ENCODE measurements at regions not wholly inside any gene's neighbourhood (a gene's known extent, or its start where the extent isn't known, plus 50 kb on each side); places are given as distances from the start of the nearest gene placed in this dataset.
"Not testable (repeated sequence)": the region's sequence is repeated elsewhere in the genome, so short reads cannot be mapped to it uniquely, and the experiment has no call there.

- DNase-seq (ENCODE audit: low spot score) = no peak
- intact Hi-C loops (cut with DNase I) = no loop called here
These were observed 437.0 kb downstream of the PTPRC start for GRCh38 chr1:199075792-199076191.

- no peak for DNase-seq (ENCODE audit: low spot score)
- intact Hi-C loops (cut with DNase I) = no loop called here
These were observed 441.2 kb downstream of the PTPRC start for GRCh38 chr1:199079994-199080393.

GRCh38 chr1:199081739-199082138 lies 442.9 kb downstream of the PTPRC start:
- DNase-seq (ENCODE audit: low spot score) = no peak
- intact Hi-C loops (cut with DNase I) = no loop called here

- no peak for DNase-seq (ENCODE audit: low spot score)
- intact Hi-C loops (cut with DNase I) = no loop called here
These were observed 444.0 kb downstream of the PTPRC start for GRCh38 chr1:199082778-199083389.

- DNase-seq (ENCODE audit: low spot score) = no peak
- intact Hi-C loops (cut with DNase I) = no loop called here
These were observed 444.8 kb downstream of the PTPRC start for GRCh38 chr1:199083680-199084079.

GRCh38 chr1:199084293-199084692 lies 445.5 kb downstream of the PTPRC start:
- DNase-seq (ENCODE audit: low spot score) = no peak
- intact Hi-C loops (cut with DNase I) = no loop called here

GRCh38 chr1:199085903-199086302 lies 447.1 kb downstream of the PTPRC start:
- DNase-seq (ENCODE audit: low spot score) = no peak
- intact Hi-C loops (cut with DNase I) = no loop called here

- intact Hi-C loops (cut with DNase I) = no loop called here
- DNase-seq (ENCODE audit: low spot score) = no peak
These were observed 448.3 kb downstream of the PTPRC start for GRCh38 chr1:199087144-199087543.

GRCh38 chr1:199089393-199090122 lies 450.7 kb downstream of the PTPRC start:
- no peak for DNase-seq (ENCODE audit: low spot score)
- intact Hi-C loops (cut with DNase I) = no loop called here

- DNase-seq (ENCODE audit: low spot score); intact Hi-C loops (cut with DNase I): not testable (repeated sequence)
These were observed 456.8 kb downstream of the PTPRC start for GRCh38 chr1:199095628-199096027.

GRCh38 chr1:199096591-199096990 lies 457.8 kb downstream of the PTPRC start:
- no peak for DNase-seq (ENCODE audit: low spot score)
- intact Hi-C loops (cut with DNase I) = no loop called here

- intact Hi-C loops (cut with DNase I) = no loop called here
- DNase-seq (ENCODE audit: low spot score) = no peak
These were observed 459.6 kb downstream of the PTPRC start for GRCh38 chr1:199098468-199098867.

- intact Hi-C loops (cut with DNase I) = no loop called here
- DNase-seq (ENCODE audit: low spot score) = no peak
These were observed 462.3 kb downstream of the PTPRC start for GRCh38 chr1:199101139-199101538.

- intact Hi-C loops (cut with DNase I) = no loop called here
- DNase-seq (ENCODE audit: low spot score) = no peak
These were observed 462.8 kb downstream of the PTPRC start for GRCh38 chr1:199101635-199102034.

- intact Hi-C loops (cut with DNase I) = no loop called here
- DNase-seq (ENCODE audit: low spot score) = no peak
These were observed 463.4 kb downstream of the PTPRC start for GRCh38 chr1:199102239-199102638.

- DNase-seq (ENCODE audit: low spot score) = no peak
- intact Hi-C loops (cut with DNase I) = no loop called here
These were observed 470.3 kb downstream of the PTPRC start for GRCh38 chr1:199109160-199109559.

- intact Hi-C loops (cut with DNase I) = loop anchor here in 1 of 2 donors (2.0 kb wide), 1 partner anchor 48 kb away; no protein-coding TSS in a partner anchor
- no peak for DNase-seq (ENCODE audit: low spot score)
These were observed 473.5 kb downstream of the PTPRC start for GRCh38 chr1:199112365-199112764.

GRCh38 chr1:199113265-199113869 lies 474.5 kb downstream of the PTPRC start:
- no peak for DNase-seq (ENCODE audit: low spot score)
- intact Hi-C loops (cut with DNase I) = loop anchor here in 1 of 2 donors (2.0 kb wide), 1 partner anchor 47 kb away; no protein-coding TSS in a partner anchor

GRCh38 chr1:199116488-199116887 lies 477.6 kb downstream of the PTPRC start:
- DNase-seq (ENCODE audit: low spot score) = no peak
- intact Hi-C loops (cut with DNase I) = no loop called here

GRCh38 chr1:199121047-199121446 lies 482.2 kb downstream of the PTPRC start:
- intact Hi-C loops (cut with DNase I) = no loop called here
- no peak for DNase-seq (ENCODE audit: low spot score)

- intact Hi-C loops (cut with DNase I) = no loop called here
- no peak for DNase-seq (ENCODE audit: low spot score)
These were observed 483.2 kb downstream of the PTPRC start for GRCh38 chr1:199122085-199122484.

All from posterior vena cava (tissue), 2 donors.